Osteoblast (primary cell): ENCODE measurements at regions not wholly inside any gene's neighbourhood (a gene's known extent, or its start where the extent isn't known, plus 50 kb on each side); places are given as distances from the start of the nearest gene placed in this dataset.
A peak's percentile ranks its signal among the peaks of the same experiment; 100 is the strongest.

Source experiments
- DNase-seq: peaks from one replicate; pipeline ENCODE4 v3.0.0; 2011; ENCODE audit warnings: low spot score, mixed read lengths; ENCODE audit not compliant: insufficient read length; ENCODE audit errors: missing footprints
- H2AFZ ChIP-seq: 2 replicates; pipeline ENCODE4 v1.6.0; 2011; ENCODE audit warnings: mild to moderate bottlenecking, low read length
- H3K27ac ChIP-seq: 2 replicates; pipeline ENCODE4 v1.5.1; 2011; ENCODE audit warnings: mild to moderate bottlenecking, low read depth, low read length, moderate library complexity
- H3K27me3 ChIP-seq: 2 replicates; pipeline ENCODE4 v1.6.0; 2012; ENCODE audit warnings: mild to moderate bottlenecking, control low read depth, inconsistent platforms, low read length, moderate library complexity; ENCODE audit not compliant: insufficient read depth
- H3K36me3 ChIP-seq: 2 replicates; pipeline ENCODE4 v1.5.1; 2011; ENCODE audit warnings: mild to moderate bottlenecking, low read length, control low read depth, moderate library complexity; ENCODE audit not compliant: insufficient read depth
- H3K4me1 ChIP-seq: 2 replicates; pipeline ENCODE4 v1.5.1; 2011; ENCODE audit warnings: mild to moderate bottlenecking, low read length, control low read depth, moderate library complexity; ENCODE audit not compliant: insufficient read depth
- H3K4me2 ChIP-seq: 2 replicates; pipeline ENCODE4 v1.6.0; 2011; ENCODE audit warnings: mild to moderate bottlenecking, low read length; ENCODE audit not compliant: insufficient read depth
- H3K4me3 ChIP-seq: fragments of 200-600 bp; sonication (generic); 3 replicates; pipeline ENCODE4 v1.5.1; 2012; ENCODE audit warnings: mild to moderate bottlenecking, low read length, inconsistent platforms; ENCODE audit not compliant: insufficient read depth
- H3K79me2 ChIP-seq: 2 replicates; pipeline ENCODE4 v1.6.0; 2012; ENCODE audit warnings: mild to moderate bottlenecking, low read length, control low read depth, inconsistent platforms; ENCODE audit not compliant: insufficient read depth
- H3K9me3 ChIP-seq: 2 replicates; pipeline ENCODE4 v1.5.1; 2011; ENCODE audit warnings: low read depth, low read length, control low read depth
- H4K20me1 ChIP-seq: 2 replicates; pipeline ENCODE4 v1.6.0; 2012; ENCODE audit warnings: mild to moderate bottlenecking, low read length, control low read depth; ENCODE audit not compliant: insufficient read depth
- CTCF ChIP-seq: IDR thresholded peaks from 2 replicates; pipeline ENCODE4 v1.5.1; 2011; ENCODE audit warnings: mild to moderate bottlenecking, low read depth, low read length, moderate library complexity; ENCODE audit errors: extremely low read depth

DNA sequence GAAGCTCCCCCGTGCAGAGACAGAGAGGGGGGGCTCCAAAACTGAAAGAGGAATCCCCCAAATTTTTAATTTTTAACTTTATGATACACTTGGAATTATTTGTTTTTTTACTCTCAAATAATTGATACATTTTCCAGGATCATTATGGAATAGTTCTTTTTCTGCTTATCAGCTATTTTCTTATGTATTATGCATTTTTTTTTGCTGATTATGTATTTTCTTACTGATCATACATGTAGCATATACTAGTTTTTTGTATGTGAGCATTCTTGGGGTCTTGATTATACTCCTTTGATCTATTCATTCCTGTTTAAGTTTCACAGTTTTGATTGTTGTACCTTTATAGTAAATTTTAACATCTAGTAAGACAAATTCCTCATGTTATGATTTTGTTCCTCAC is 55.5 kb upstream of the LDHB start:
- Histone ChIP-seq H3K79me2 (no peaks in the 10 kb centered on the region), H3K27me3 (no peaks in the 10 kb centered on the region), H4K20me1 (no peaks in the 10 kb centered on the region), H3K36me3 (no peaks in the 10 kb centered on the region), H3K9me3 (no peaks in the 10 kb centered on the region), H3K4me2 (no peak overlapping the region), H2AFZ (no peak overlapping the region), H3K4me1 (no peaks in the 10 kb centered on the region), H3K4me3 (no peak overlapping the region), H3K27ac (no peak overlapping the region)
- TF ChIP-seq CTCF = no peak
- DNase-seq = no peak

GRCh38 chr12:21710958-21711775 is 53.5 kb upstream of the LDHB start:
- no peaks in the 10 kb centered on the region for H4K20me1 ChIP-seq
- no peaks in the 10 kb centered on the region for H3K9me3 ChIP-seq
- H3K4me1 ChIP-seq = no peaks in the 10 kb centered on the region
- no peaks in the 10 kb centered on the region for H3K79me2 ChIP-seq
- no peak for DNase-seq
- H3K4me2 ChIP-seq = peak overlapping the region; percentile 6
- no peaks in the 10 kb centered on the region for H3K27me3 ChIP-seq
- peak overlapping the region; percentile 15 for H2AFZ ChIP-seq
- no peak for TF ChIP-seq CTCF
- H3K4me3 ChIP-seq = no peak overlapping the region
- H3K27ac ChIP-seq = no peak overlapping the region
- H3K36me3 ChIP-seq = no peaks in the 10 kb centered on the region
